HCT116 (cell line): ENCODE measurements at regions not wholly inside any gene's neighbourhood (a gene's known extent, or its start where the extent isn't known, plus 50 kb on each side); places are given as distances from the start of the nearest gene placed in this dataset.

Experiments
- ATAC-seq: fragments of 200-7000 bp; cut with Tn5 transposase; 2 replicates; pipeline ENCODE4 v1.9.1; 2020; ENCODE audit warnings: mild to moderate bottlenecking, moderate library complexity
- BruUV-seq: library from RNA; stranded (reverse); fragments of 400-500 nt; replicated peaks from 2 replicates; lab custom pipeline; 2021; lab: Mats Ljungman, UMichigan
- CTCF ChIA-PET: fragments of 300-600 bp; sonication (Branson Sonifier 250); formaldehyde crosslinking; loops from one replicate; lab custom pipeline; 2021; ENCODE audit warnings: antibody characterized with exemption; lab: Charles Lee
- POLR2A ChIA-PET: fragments of 300-600, 350-600 bp; sonication (Branson Sonifier 250); formaldehyde crosslinking; loops from one replicate; lab custom pipeline; 2021; ENCODE audit warnings: antibody characterized with exemption; lab: Charles Lee
- RAD21 ChIA-PET, 2 experiments: fragments of 300-600 bp; sonication (Branson Sonifier 250); formaldehyde crosslinking; loops; one replicate each; lab custom pipeline; 2023; ENCODE audit warnings: low total read pairs in 2 of 2; ENCODE audit not compliant: uncharacterized antibody in 2 of 2, unreplicated experiment in 2 of 2, low non-redundant PET in 1 of 2; lab: Charles Lee
- DNase-seq: peaks from one replicate; pipeline ENCODE4 v3.0.0-alpha.2; 2010; ENCODE audit warnings: low read depth, low spot score
- H2AFZ ChIP-seq: fragments of 200-600 bp; shearing (Covaris generic), sonication (generic); 2 replicates; pipeline ENCODE4 v1.6.1; 2017; ENCODE audit warnings: low read depth, mixed run types, mixed read lengths, antibody characterized with exemption, low read length; ENCODE audit not compliant: poor library complexity, severe bottlenecking
- H3K27ac ChIP-seq: 2 replicates; pipeline ENCODE4 v1.5.1; 2012; ENCODE audit warnings: low read depth, low read length
- H3K27me3 ChIP-seq: fragments of 200-600 bp; sonication (generic); 2 replicates; pipeline ENCODE4 v1.6.1; 2016; ENCODE audit warnings: mixed run types, low read length, mixed read lengths; ENCODE audit not compliant: insufficient read depth
- H3K36me3 ChIP-seq, 2 experiments: fragments of 200-500 bp in 1 of 2; fragments of 200-600 bp in 1 of 2; sonication (Bioruptor generic) in 1 of 2; sonication (generic) in 1 of 2; 2 replicates each; pipeline versions ENCODE4 v1.5.1 to v1.6.1; 2014 to 2016; ENCODE audit warnings: low read length in 2 of 2, inconsistent platforms in 1 of 2, mixed read lengths in 1 of 2, mixed run types in 1 of 2; ENCODE audit not compliant: insufficient read depth in 2 of 2, control insufficient read depth in 1 of 2
- H3K4me1 ChIP-seq, 2 experiments: fragments of 200-600 bp in 1 of 2; sonication (generic) in 1 of 2; 2 replicates each; pipeline versions ENCODE4 v1.5.1 to v1.6.1; 2012 to 2017; ENCODE audit warnings: low read length in 2 of 2, inconsistent platforms in 1 of 2, mild to moderate bottlenecking in 1 of 2, mixed read lengths in 1 of 2, mixed run types in 1 of 2, moderate library complexity in 1 of 2; ENCODE audit not compliant: insufficient read depth in 2 of 2, control insufficient read depth in 1 of 2
- H3K4me2 ChIP-seq: fragments of 200-600 bp; sonication (generic); 2 replicates; pipeline ENCODE4 v1.6.1; 2017; ENCODE audit warnings: mixed run types, low read length, mixed read lengths
- H3K4me3 ChIP-seq, 2 experiments: fragments of 200-600 bp in 1 of 2; sonication (generic) in 1 of 2; replicated peaks in 1 of 2; 2 replicates each; pipeline ENCODE4 v1.5.1; 2011 to 2016; ENCODE audit warnings: low read length in 2 of 2, control low read depth in 1 of 2, low read depth in 1 of 2, mild to moderate bottlenecking in 1 of 2, mixed read lengths in 1 of 2, mixed run types in 1 of 2
- H3K79me2 ChIP-seq: fragments of 200-600 bp; sonication (generic); 2 replicates; pipeline ENCODE4 v1.6.1; 2017; ENCODE audit warnings: mild to moderate bottlenecking, mixed run types, low read length, moderate library complexity, mixed read lengths; ENCODE audit not compliant: insufficient read depth
- H3K9ac ChIP-seq: fragments of 200-600 bp; sonication (generic); 2 replicates; pipeline ENCODE4 v1.6.1; 2016; ENCODE audit warnings: low read length, mixed read lengths
- H3K9me2 ChIP-seq: fragments of 200-600 bp; sonication (generic), shearing (Covaris generic); 2 replicates; pipeline ENCODE4 v1.6.1; 2017; ENCODE audit warnings: mixed run types, mild to moderate bottlenecking, moderate library complexity; ENCODE audit not compliant: insufficient read depth
- H3K9me3 ChIP-seq, 2 experiments: fragments of 200-500 bp in 1 of 2; fragments of 200-600 bp in 1 of 2; sonication (Bioruptor generic) in 1 of 2; sonication (generic) in 1 of 2; 2 replicates each; pipeline ENCODE4 v1.6.1; 2014 to 2017; ENCODE audit warnings: low read length in 2 of 2, mixed read lengths in 2 of 2, inconsistent platforms in 1 of 2, low read depth in 1 of 2, mild to moderate bottlenecking in 1 of 2, mixed run types in 1 of 2, moderate library complexity in 1 of 2; ENCODE audit not compliant: control insufficient read depth in 1 of 2, insufficient read depth in 1 of 2
- H4K20me1 ChIP-seq: fragments of 200-600 bp; sonication (generic), shearing (Covaris generic); 2 replicates; pipeline ENCODE4 v1.6.1; 2017; ENCODE audit warnings: mixed run types, mild to moderate bottlenecking, moderate library complexity; ENCODE audit not compliant: insufficient read depth
- CBX3 ChIP-seq: IDR thresholded peaks from 2 replicates; pipeline ENCODE4 v1.6.1; 2012; ENCODE audit warnings: low read depth
- CEBPB ChIP-seq: IDR thresholded peaks from 2 replicates; pipeline ENCODE4 v1.6.1; 2012; ENCODE audit warnings: low read depth
- CTCF ChIP-seq, 3 experiments: fragments of 200-600 bp in 1 of 3; sonication (generic) in 1 of 3; IDR thresholded peaks in 2 of 3; conservative IDR thresholded peaks in 1 of 3; 2 replicates each; pipeline ENCODE4 v1.5.1; 2012 to 2017; ENCODE audit warnings: low read depth in 2 of 3, low read length in 2 of 3, antibody characterized with exemption in 1 of 3, borderline replicate concordance in 1 of 3, control low read depth in 1 of 3, mild to moderate bottlenecking in 1 of 3, mixed read lengths in 1 of 3, mixed run types in 1 of 3, moderate library complexity in 1 of 3; ENCODE audit not compliant: insufficient read depth in 1 of 3
- EGR1 ChIP-seq: IDR thresholded peaks from 2 replicates; pipeline ENCODE4 v1.6.1; 2012; ENCODE audit warnings: low read depth
- EZH2 ChIP-seq: fragments of 200-600 bp; sonication (generic); IDR thresholded peaks from 2 replicates; pipeline ENCODE4 v1.6.1; 2017; ENCODE audit warnings: antibody characterized with exemption, mixed run types
- EZH2phosphoT487 ChIP-seq: fragments of 200-600 bp; IDR thresholded peaks from 2 replicates; pipeline ENCODE4 v1.6.1; 2018; ENCODE audit warnings: antibody characterized with exemption, borderline replicate concordance
- FOSL1 ChIP-seq: IDR thresholded peaks from 2 replicates; pipeline ENCODE4 v1.6.1; 2012; ENCODE audit warnings: low read depth
- SIN3A ChIP-seq: IDR thresholded peaks from 2 replicates; pipeline ENCODE4 v1.6.1; 2012; ENCODE audit warnings: low read depth
- SP1 ChIP-seq: IDR thresholded peaks from 2 replicates; pipeline ENCODE4 v1.6.1; 2012; ENCODE audit warnings: low read depth
- SRF ChIP-seq: IDR thresholded peaks from 2 replicates; pipeline ENCODE4 v1.6.1; 2012; ENCODE audit warnings: low read depth
- TCF7L2 ChIP-seq: IDR thresholded peaks from 2 replicates; pipeline ENCODE4 v1.7.0; 2011; ENCODE audit warnings: borderline replicate concordance, inconsistent platforms; ENCODE audit not compliant: insufficient read depth, insufficient read length; ENCODE audit errors: extremely low read depth
- ZNF274 ChIP-seq: fragments of 200-500 bp; sonication (Bioruptor generic); IDR thresholded peaks from 2 replicates; pipeline ENCODE4 v1.6.1; 2014; ENCODE audit warnings: mild to moderate bottlenecking, low read depth, low read length, inconsistent platforms
- intact Hi-C: fragments of 100-400 bp; cut with micrococcal nuclease; formaldehyde crosslinking; loops from 2 replicates; pipeline ENCODE4 v1.10.0; 2022
- TF ChIP-seq, protein P1 (sequence below): IDR thresholded peaks from 2 replicates; pipeline ENCODE4 v1.6.1; 2011; ENCODE audit warnings: mild to moderate bottlenecking, low read length, moderate library complexity; ENCODE audit not compliant: insufficient replicate concordance; ENCODE audit errors: extremely low read depth
- TF ChIP-seq, protein P2 (sequence below): IDR thresholded peaks from 2 replicates; pipeline ENCODE4 v1.6.1; 2012
- TF ChIP-seq, protein P3 (sequence below): IDR thresholded peaks from 2 replicates; pipeline ENCODE4 v1.6.1; 2012

DNA sequence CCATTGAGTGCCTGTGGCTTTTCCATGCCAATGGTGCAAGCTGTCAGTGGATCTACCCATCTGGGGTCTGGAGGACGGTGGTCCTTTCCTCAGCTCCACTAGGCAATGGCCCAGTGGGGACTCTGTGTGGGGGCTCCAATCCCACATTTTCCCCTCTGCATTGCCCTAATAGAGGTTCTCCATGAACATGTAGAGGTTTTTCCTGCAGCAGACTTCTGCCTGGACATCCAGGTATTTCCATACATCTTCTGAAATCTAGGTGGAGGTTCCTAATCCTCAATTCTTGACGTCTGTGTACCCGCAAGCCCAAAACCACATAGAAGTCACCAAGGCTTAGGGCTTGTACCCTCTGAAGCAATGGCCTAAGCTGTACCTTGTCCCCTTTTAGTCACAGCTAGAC, 703.1 kb downstream of the MCTP2 start:
- intact Hi-C loops, result no loop called here
- Histone ChIP-seq H3K9me3 (no peaks in the 10 kb centered on the region), H3K9me2 (no peaks in the 10 kb centered on the region), H2AFZ (no peak overlapping the region), H4K20me1 (no peaks in the 10 kb centered on the region), H3K4me2 (no peak overlapping the region), H3K4me3 (no peak overlapping the region), H3K27ac (no peak overlapping the region), H3K79me2 (no peaks in the 10 kb centered on the region), H3K9ac (no peak overlapping the region), H3K4me1 (no peaks in the 10 kb centered on the region), H3K36me3 (no peaks in the 10 kb centered on the region), H3K27me3 (no peaks in the 10 kb centered on the region)
- CTCF ChIA-PET, result no interaction called here
- no TSS peak for BruUV-seq
- RAD21 ChIA-PET, result no interaction called here
- POLR2A ChIA-PET, result no interaction called here
- ATAC-seq (no peak), DNase-seq (no peak)
- TF ChIP-seq, protein P1, sequence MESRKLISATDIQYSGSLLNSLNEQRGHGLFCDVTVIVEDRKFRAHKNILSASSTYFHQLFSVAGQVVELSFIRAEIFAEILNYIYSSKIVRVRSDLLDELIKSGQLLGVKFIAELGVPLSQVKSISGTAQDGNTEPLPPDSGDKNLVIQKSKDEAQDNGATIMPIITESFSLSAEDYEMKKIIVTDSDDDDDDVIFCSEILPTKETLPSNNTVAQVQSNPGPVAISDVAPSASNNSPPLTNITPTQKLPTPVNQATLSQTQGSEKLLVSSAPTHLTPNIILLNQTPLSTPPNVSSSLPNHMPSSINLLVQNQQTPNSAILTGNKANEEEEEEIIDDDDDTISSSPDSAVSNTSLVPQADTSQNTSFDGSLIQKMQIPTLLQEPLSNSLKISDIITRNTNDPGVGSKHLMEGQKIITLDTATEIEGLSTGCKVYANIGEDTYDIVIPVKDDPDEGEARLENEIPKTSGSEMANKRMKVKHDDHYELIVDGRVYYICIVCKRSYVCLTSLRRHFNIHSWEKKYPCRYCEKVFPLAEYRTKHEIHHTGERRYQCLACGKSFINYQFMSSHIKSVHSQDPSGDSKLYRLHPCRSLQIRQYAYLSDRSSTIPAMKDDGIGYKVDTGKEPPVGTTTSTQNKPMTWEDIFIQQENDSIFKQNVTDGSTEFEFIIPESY, result no peak
- TF ChIP-seq EGR1, result no peak

DNA sequence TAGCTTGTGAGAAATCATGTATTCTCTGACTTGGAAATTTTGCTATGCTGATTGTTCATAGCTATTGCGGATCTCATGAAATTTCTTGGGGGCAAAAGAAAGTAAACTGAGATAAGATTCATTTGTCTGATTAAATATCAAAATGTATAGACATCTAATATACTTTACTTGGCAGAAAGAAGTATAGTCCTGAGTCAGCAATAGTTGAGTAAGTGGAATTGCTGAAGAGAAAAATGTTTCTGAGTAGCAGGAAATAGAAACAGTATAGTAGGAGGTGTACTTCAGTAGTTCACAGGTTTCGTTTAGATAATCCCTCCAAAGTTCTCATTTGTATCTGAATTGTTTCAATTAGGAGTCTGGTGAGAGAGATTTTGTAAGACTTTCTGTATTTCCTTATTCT, 705.9 kb downstream of the MCTP2 start:
- CTCF ChIA-PET, result no interaction called here

More for the DNA sequence above, 705.9 kb downstream of the MCTP2 start:
- DNase-seq (no peak), ATAC-seq (no peak)
- Histone ChIP-seq H3K4me3 (no peak overlapping the region), H2AFZ (no peak overlapping the region), H4K20me1 (no peaks in the 10 kb centered on the region), H3K4me1 (no peaks in the 10 kb centered on the region), H3K4me2 (no peak overlapping the region), H3K9me3 (no peaks in the 10 kb centered on the region), H3K27me3 (no peaks in the 10 kb centered on the region), H3K27ac (no peak overlapping the region), H3K9me2 (no peaks in the 10 kb centered on the region), H3K79me2 (no peaks in the 10 kb centered on the region), H3K9ac (no peak overlapping the region), H3K36me3 (no peaks in the 10 kb centered on the region)
- POLR2A ChIA-PET, result no interaction called here
- intact Hi-C loops, result no loop called here
- TF ChIP-seq EGR1 (no peak), SRF (no peak), CTCF (IDR thresholded peaks at IDR 0.05 in 2 of 3, conservative IDR thresholded peaks at IDR 0.05 in 1 of 3; ENCODE audit: borderline replicate concordance in 1 of 3, insufficient read depth in 1 of 3, low read depth in 2 of 3, low read length in 2 of 3) (no peak), TCF7L2 (no peak), SIN3A (no peak), EZH2phosphoT487 (no peak), ZNF274 (no peak), CEBPB (no peak), EZH2 (no peak), FOSL1 (no peak), CBX3 (no peak), SP1 (no peak)
- TF ChIP-seq, protein P2, sequence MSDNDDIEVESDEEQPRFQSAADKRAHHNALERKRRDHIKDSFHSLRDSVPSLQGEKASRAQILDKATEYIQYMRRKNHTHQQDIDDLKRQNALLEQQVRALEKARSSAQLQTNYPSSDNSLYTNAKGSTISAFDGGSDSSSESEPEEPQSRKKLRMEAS, result no peak
- TF ChIP-seq, protein P1, result no peak
- TF ChIP-seq, protein P3, sequence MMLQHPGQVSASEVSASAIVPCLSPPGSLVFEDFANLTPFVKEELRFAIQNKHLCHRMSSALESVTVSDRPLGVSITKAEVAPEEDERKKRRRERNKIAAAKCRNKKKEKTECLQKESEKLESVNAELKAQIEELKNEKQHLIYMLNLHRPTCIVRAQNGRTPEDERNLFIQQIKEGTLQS, result no peak
- RAD21 ChIA-PET, result no interaction called here
- BruUV-seq, result no TSS peak
